ENCODE measurements at regions not wholly inside any gene's neighbourhood (a gene's known extent, or its start where the extent isn't known, plus 50 kb on each side); places are given as distances from the start of the nearest gene placed in this dataset.

DNA sequence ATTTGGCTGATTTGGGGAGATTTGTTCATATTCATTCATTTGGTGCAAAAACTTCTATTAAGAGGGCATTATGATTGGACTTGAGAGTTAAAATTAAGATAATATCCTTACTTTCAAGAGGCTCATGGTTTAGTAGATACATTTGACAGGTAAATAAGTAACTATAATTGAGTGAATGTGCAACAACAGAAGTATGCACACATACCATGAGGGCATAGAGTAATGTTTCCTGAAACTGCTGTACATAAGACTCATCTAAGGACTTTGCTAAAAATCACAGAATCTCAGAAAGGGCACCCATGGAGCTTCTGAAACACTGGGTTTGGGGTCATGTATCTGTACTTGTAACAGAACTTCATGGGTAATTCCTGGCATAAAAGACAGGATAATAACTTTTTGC lies 70.1 kb upstream of the PPP2R2B start:
- TF ChIP-seq, protein P1, sequence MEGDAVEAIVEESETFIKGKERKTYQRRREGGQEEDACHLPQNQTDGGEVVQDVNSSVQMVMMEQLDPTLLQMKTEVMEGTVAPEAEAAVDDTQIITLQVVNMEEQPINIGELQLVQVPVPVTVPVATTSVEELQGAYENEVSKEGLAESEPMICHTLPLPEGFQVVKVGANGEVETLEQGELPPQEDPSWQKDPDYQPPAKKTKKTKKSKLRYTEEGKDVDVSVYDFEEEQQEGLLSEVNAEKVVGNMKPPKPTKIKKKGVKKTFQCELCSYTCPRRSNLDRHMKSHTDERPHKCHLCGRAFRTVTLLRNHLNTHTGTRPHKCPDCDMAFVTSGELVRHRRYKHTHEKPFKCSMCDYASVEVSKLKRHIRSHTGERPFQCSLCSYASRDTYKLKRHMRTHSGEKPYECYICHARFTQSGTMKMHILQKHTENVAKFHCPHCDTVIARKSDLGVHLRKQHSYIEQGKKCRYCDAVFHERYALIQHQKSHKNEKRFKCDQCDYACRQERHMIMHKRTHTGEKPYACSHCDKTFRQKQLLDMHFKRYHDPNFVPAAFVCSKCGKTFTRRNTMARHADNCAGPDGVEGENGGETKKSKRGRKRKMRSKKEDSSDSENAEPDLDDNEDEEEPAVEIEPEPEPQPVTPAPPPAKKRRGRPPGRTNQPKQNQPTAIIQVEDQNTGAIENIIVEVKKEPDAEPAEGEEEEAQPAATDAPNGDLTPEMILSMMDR (conservative IDR thresholded peaks at IDR 0.05) = no peak
- peaks cover 4% of the 10 kb centered on the region for H3K4me1 Mint-ChIP-seq
- no peaks in the 10 kb centered on the region for H3K36me3 Mint-ChIP-seq (ENCODE audit: low read depth)
- peaks cover 3% of the 10 kb centered on the region for H3K9me3 Mint-ChIP-seq
- DNase-seq (ENCODE audit: low read depth, low spot score) = no peak
- no peak overlapping the region for H3K4me3 Mint-ChIP-seq
- no peak overlapping the region for H3K27ac Mint-ChIP-seq (ENCODE audit: unreplicated experiment)
- H3K27me3 Mint-ChIP-seq (ENCODE audit: low read depth) = no peaks in the 10 kb centered on the region

DNA sequence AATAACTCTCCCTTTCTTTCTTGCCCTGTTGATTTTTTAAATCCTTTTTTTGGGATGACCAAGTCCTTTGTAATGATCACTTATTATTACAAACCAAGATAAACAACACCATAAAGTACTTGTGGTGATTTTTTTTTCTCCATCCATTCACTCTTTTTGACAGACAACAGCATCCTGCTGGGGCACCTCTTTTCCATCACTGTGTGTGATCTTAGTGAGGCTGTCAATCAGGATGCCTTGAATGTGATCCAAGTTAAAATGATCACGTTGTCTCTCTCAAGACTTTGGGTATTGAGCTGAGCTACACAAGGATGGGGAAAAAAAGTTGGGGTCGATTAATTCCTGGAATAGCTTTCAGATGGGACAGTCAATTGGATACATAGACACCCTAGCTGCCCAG lies 73.6 kb upstream of the PPP2R2B start:
- H3K4me1 Mint-ChIP-seq = no peaks in the 10 kb centered on the region
- H3K4me3 Mint-ChIP-seq = no peak overlapping the region
- H3K9me3 Mint-ChIP-seq = peaks cover 2% of the 10 kb centered on the region
- H3K36me3 Mint-ChIP-seq (ENCODE audit: low read depth) = no peaks in the 10 kb centered on the region
- TF ChIP-seq, protein P1 (conservative IDR thresholded peaks at IDR 0.05) = no peak
- no peak for DNase-seq (ENCODE audit: low read depth, low spot score)
- H3K27me3 Mint-ChIP-seq (ENCODE audit: low read depth) = no peaks in the 10 kb centered on the region
- no peak overlapping the region for H3K27ac Mint-ChIP-seq (ENCODE audit: unreplicated experiment)

DNA sequence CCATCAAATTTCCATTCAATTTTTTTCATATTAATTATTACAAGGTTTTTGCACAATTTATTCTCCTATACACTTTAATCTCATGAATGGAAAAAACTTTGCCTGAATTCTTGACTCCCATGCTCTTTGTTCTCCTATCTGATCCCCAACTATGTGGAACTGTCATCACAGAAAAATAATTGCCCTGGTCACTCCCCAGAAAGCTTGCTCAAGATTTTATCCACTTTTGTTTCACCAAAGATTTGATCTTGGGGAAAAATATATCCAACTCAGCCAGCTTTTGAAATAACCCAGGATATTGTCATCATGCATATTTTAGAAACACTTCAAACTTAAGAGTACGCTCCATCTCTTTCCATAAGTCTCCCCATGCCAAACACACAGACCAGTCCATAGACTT lies 77.7 kb upstream of the PPP2R2B start:
- no peak overlapping the region for H3K27ac Mint-ChIP-seq (ENCODE audit: unreplicated experiment)
- H3K27me3 Mint-ChIP-seq (ENCODE audit: low read depth) = no peaks in the 10 kb centered on the region
- H3K4me3 Mint-ChIP-seq = no peak overlapping the region

DNA sequence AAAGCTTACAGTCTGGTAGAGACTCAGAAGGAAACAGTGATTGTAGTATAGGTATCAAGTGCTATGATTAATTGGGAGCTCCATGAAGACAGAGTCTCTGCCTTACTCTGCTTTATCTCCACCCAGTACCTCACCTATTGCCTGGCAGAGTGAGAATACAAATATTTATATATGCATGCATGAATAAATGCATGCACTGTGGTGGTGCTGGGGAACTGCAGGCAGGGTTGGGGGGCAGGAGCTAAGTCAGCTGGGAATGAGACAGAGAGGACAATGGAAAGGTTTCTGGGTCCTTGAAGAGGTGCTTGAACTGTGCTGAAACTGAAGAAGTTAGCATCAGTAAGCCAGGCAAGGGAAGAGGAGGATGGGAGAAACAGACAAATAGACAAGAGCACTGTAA lies 80.8 kb upstream of the PPP2R2B start:
- DNase-seq (ENCODE audit: low read depth, low spot score) = no peak
- Mint-ChIP-seq H3K36me3 (ENCODE audit: low read depth) (no peaks in the 10 kb centered on the region), H3K27me3 (ENCODE audit: low read depth) (no peaks in the 10 kb centered on the region), H3K9me3 (no peaks in the 10 kb centered on the region), H3K4me1 (peaks cover 14% of the 10 kb centered on the region), H3K27ac (ENCODE audit: unreplicated experiment) (no peak overlapping the region), H3K4me3 (no peak overlapping the region)
- TF ChIP-seq, protein P1 (conservative IDR thresholded peaks at IDR 0.05) = no peak

More for the DNA sequence above, 77.7 kb upstream of the PPP2R2B start:
- Mint-ChIP-seq H3K4me1 (no peaks in the 10 kb centered on the region), H3K9me3 (no peaks in the 10 kb centered on the region), H3K36me3 (ENCODE audit: low read depth) (no peaks in the 10 kb centered on the region)
- no peak for DNase-seq (ENCODE audit: low read depth, low spot score)
- TF ChIP-seq, protein P1 (conservative IDR thresholded peaks at IDR 0.05) = no peak

DNA sequence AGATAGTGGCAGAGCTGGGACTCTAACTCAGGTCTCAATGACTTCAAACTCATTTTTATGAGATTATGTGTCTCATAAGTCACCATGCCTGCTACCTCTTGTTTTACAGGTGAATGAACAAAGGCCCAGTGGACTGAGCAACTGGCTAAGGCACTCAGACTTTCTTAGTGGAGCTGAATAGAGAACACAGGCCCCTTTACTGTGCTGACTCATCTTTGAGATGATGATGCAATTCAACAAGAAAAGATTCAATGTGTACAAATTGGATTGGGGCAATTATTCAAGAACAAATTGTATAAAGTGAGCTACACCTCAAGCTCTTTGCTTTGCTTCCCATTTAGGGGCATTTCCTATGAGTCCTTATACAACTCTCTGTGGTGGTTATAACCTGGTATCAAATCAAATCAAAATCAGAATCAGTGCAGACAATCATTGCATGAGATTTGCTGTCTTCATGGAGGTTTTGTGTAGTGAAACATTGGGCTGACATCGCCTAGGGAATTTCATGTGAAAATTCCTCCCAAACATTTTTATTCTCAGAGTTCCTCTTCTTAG lies 84.3 kb upstream of the PPP2R2B start:
- Mint-ChIP-seq H3K27ac (ENCODE audit: unreplicated experiment) (peak overlapping the region; percentile 29), H3K4me1 (peaks cover 20% of the 10 kb centered on the region), H3K9me3 (no peaks in the 10 kb centered on the region), H3K27me3 (ENCODE audit: low read depth) (no peaks in the 10 kb centered on the region), H3K4me3 (no peak overlapping the region), H3K36me3 (ENCODE audit: low read depth) (no peaks in the 10 kb centered on the region)
- DNase-seq (ENCODE audit: low read depth, low spot score) = no peak
- TF ChIP-seq, protein P1 (conservative IDR thresholded peaks at IDR 0.05) = no peak
